Fibroblast of lung (primary cell): ENCODE measurements at regions not wholly inside any gene's neighbourhood (a gene's known extent, or its start where the extent isn't known, plus 50 kb on each side); places are given as distances from the start of the nearest gene placed in this dataset.

Experiments used
- DNase-seq, 2 donors: peaks; one replicate each; pipeline versions ENCODE4 v3.0.0 to v3.0.0-alpha.2; 2010; ENCODE audit warnings: low read depth in 2 of 2
- H2AFZ ChIP-seq: 2 replicates; pipeline ENCODE4 v1.5.1; 2012; ENCODE audit warnings: low read length, control low read depth, inconsistent platforms
- H3K27ac ChIP-seq: 2 replicates; pipeline ENCODE4 v1.5.1; 2011; ENCODE audit warnings: low read length, control low read depth; ENCODE audit not compliant: insufficient read depth
- H3K27me3 ChIP-seq: 2 replicates; pipeline ENCODE4 v1.5.1; 2011; ENCODE audit warnings: mild to moderate bottlenecking, low read length; ENCODE audit not compliant: control insufficient read depth, insufficient read depth
- H3K36me3 ChIP-seq: 2 replicates; pipeline ENCODE4 v1.5.1; 2011; ENCODE audit warnings: low read length; ENCODE audit not compliant: control insufficient read depth, insufficient read depth
- H3K4me1 ChIP-seq: 2 replicates; pipeline ENCODE4 v1.5.1; 2011; ENCODE audit warnings: low read length; ENCODE audit not compliant: control insufficient read depth, insufficient read depth; ENCODE audit errors: extremely low read depth
- H3K4me2 ChIP-seq: 2 replicates; pipeline ENCODE4 v1.5.1; 2011; ENCODE audit warnings: low read length, control low read depth; ENCODE audit not compliant: insufficient read depth; ENCODE audit errors: extremely low read depth
- H3K4me3 ChIP-seq, 4 experiments: fragments of 200-600 bp in 1 of 4; sonication (generic) in 1 of 4; replicated peaks in 1 of 4; 2 replicates each; pipeline ENCODE4 v1.5.1; 2011 to 2016; ENCODE audit warnings: low read length in 4 of 4, low read depth in 3 of 4, mild to moderate bottlenecking in 3 of 4, control low read depth in 2 of 4, inconsistent platforms in 1 of 4, mixed read lengths in 1 of 4; ENCODE audit not compliant: insufficient read depth in 1 of 4; ENCODE audit errors: control extremely low read depth in 1 of 4
- H3K79me2 ChIP-seq: 2 replicates; pipeline ENCODE4 v1.5.1; 2012; ENCODE audit warnings: mild to moderate bottlenecking, low read length, inconsistent platforms; ENCODE audit not compliant: control insufficient read depth, insufficient read depth
- H3K9ac ChIP-seq: 2 replicates; pipeline ENCODE4 v1.5.1; 2011; ENCODE audit warnings: mild to moderate bottlenecking, low read length, control low read depth; ENCODE audit not compliant: insufficient read depth
- H3K9me3 ChIP-seq: 2 replicates; pipeline ENCODE4 v1.5.1; 2012; ENCODE audit warnings: low read depth, low read length; ENCODE audit not compliant: control insufficient read depth, insufficient read depth
- H4K20me1 ChIP-seq: 2 replicates; pipeline ENCODE4 v1.5.1; 2011; ENCODE audit warnings: low read length; ENCODE audit not compliant: control insufficient read depth, insufficient read depth; ENCODE audit errors: extremely low read depth
- EZH2 ChIP-seq: IDR thresholded peaks from 2 replicates; pipeline ENCODE4 v1.5.1; 2012; ENCODE audit warnings: low read length, control low read depth, mild to moderate bottlenecking; ENCODE audit errors: missing control alignments
- TF ChIP-seq, protein P1 (sequence below), 2 donors: IDR thresholded peaks in 1 of 2; conservative IDR thresholded peaks in 1 of 2; 1 replicate in 1 of 2; 2 replicates in 1 of 2; pipeline ENCODE4 v1.5.1; 2011 to 2012; ENCODE audit warnings: low read length in 2 of 2, control low read depth in 1 of 2, inconsistent platforms in 1 of 2, low read depth in 1 of 2, mild to moderate bottlenecking in 1 of 2

DNA sequence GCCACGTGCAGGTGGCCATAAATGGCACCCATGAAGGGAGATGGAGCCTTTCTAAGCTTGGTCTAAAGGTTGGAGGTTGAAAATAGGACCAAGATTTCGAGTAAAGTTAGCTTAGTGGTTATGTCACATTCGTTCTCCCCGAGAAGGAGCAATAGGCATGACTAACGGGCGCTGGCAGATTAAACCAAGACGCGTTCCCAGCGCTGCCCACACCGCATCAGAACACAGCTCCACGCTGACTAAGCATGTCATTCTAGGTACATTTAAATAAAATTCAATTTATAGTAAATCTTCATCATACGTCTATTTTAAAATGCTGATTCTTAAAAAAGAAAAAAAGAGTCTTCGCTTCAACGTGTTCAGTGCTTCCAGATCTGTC, 95.0 kb upstream of the IRS2 start:
- H3K79me2 ChIP-seq = no peaks in the 10 kb centered on the region
- no peak for DNase-seq
- H2AFZ ChIP-seq = no peak overlapping the region

DNA sequence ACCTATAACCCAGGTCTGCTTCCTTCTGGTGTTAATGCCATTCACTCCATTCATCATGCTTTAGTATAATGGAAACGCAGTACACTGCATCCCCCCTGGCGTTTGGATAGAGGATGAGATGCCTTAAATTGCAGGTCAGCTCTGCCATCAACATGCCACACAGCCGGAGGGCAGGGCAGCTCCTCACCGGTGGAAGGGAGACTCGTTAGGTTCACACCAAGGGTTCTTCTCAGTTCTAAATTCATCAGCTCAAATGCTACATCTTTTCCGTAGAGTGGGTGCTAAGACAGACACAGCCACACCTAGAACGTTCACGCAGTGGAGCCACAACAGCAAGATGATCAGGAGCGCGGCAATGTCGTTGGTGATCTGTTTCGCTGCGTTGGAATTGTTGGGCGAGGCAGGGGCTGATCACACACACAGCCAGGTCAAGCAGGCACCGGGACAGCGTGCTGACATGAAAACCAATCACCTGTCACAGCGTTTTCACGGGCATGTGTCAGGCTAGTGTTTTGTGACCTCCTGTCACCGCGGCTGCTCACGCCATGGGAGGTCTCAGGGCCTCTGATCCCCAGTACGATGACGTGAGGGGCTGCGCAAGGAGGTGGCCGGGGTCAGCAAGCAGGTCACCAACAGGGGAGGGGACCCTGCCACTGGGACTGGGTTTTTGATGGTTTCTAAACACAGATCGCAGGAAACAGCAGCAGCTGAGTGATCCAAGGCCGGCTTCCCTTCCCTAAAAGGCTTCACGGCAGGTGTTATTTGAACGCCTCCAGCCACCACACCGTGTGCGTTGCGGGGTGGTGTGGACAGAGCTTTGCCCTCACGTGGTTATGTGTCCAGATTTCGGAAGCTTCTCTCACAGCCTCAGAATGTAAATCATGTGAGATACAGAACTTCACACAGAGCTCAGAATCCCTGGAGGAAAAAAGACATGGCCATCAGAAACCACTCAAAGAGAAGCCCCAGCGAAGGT, 94.3 kb upstream of the IRS2 start:
- H4K20me1 ChIP-seq = no peaks in the 10 kb centered on the region

More for the DNA sequence above, 95.0 kb upstream of the IRS2 start:
- Histone ChIP-seq H3K9me3 (no peaks in the 10 kb centered on the region), H3K4me2 (no peak overlapping the region), H3K36me3 (no peaks in the 10 kb centered on the region), H3K27me3 (no peaks in the 10 kb centered on the region), H4K20me1 (no peaks in the 10 kb centered on the region), H3K9ac (no peak overlapping the region), H3K4me3 (no peak overlapping the region), H3K27ac (no peak overlapping the region), H3K4me1 (no peaks in the 10 kb centered on the region)
- TF ChIP-seq EZH2 = no peak
- TF ChIP-seq, protein P1, sequence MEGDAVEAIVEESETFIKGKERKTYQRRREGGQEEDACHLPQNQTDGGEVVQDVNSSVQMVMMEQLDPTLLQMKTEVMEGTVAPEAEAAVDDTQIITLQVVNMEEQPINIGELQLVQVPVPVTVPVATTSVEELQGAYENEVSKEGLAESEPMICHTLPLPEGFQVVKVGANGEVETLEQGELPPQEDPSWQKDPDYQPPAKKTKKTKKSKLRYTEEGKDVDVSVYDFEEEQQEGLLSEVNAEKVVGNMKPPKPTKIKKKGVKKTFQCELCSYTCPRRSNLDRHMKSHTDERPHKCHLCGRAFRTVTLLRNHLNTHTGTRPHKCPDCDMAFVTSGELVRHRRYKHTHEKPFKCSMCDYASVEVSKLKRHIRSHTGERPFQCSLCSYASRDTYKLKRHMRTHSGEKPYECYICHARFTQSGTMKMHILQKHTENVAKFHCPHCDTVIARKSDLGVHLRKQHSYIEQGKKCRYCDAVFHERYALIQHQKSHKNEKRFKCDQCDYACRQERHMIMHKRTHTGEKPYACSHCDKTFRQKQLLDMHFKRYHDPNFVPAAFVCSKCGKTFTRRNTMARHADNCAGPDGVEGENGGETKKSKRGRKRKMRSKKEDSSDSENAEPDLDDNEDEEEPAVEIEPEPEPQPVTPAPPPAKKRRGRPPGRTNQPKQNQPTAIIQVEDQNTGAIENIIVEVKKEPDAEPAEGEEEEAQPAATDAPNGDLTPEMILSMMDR (conservative IDR thresholded peaks at IDR 0.05 in 1 of 2, IDR thresholded peaks at IDR 0.05 in 1 of 2; ENCODE audit: low read depth in 1 of 2, low read length in 2 of 2) = no peak

DNA sequence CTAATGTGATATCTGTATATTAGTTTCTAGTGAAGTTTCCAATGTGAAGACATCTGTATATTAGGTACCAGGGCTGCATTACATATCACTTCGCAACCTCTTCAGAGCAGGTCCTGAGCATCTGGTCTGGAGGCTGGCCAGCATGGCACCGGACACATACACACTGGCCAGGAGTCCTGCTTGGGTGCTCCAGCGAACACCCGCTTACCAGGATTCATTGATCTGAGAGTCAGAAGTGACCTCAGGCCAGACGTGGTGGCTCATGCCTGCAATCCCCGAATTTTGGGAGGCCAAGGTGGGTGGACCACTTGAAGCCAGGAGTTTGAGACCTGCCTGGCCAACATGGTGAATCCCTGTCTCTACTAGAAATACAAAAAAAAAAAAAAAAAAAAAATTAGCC, 93.0 kb upstream of the IRS2 start:
- no peak overlapping the region for H2AFZ ChIP-seq
- no peaks in the 10 kb centered on the region for H3K9me3 ChIP-seq
- no peak overlapping the region for H3K4me3 ChIP-seq
- no peak overlapping the region for H3K4me2 ChIP-seq
- DNase-seq = no peak
- no peak overlapping the region for H3K9ac ChIP-seq
- H3K4me1 ChIP-seq = no peaks in the 10 kb centered on the region
- TF ChIP-seq, protein P1 (conservative IDR thresholded peaks at IDR 0.05 in 1 of 2, IDR thresholded peaks at IDR 0.05 in 1 of 2; ENCODE audit: low read depth in 1 of 2, low read length in 2 of 2) = no peak
- no peak for TF ChIP-seq EZH2
- no peaks in the 10 kb centered on the region for H3K36me3 ChIP-seq
- H3K79me2 ChIP-seq = no peaks in the 10 kb centered on the region
- no peak overlapping the region for H3K27ac ChIP-seq
- H4K20me1 ChIP-seq = no peaks in the 10 kb centered on the region
- H3K27me3 ChIP-seq = no peaks in the 10 kb centered on the region

More for the DNA sequence above, 94.3 kb upstream of the IRS2 start:
- TF ChIP-seq, protein P1 (conservative IDR thresholded peaks at IDR 0.05 in 1 of 2, IDR thresholded peaks at IDR 0.05 in 1 of 2; ENCODE audit: low read depth in 1 of 2, low read length in 2 of 2) = no peak
- no peak for TF ChIP-seq EZH2
- Histone ChIP-seq H3K9me3 (no peaks in the 10 kb centered on the region), H3K4me2 (no peak overlapping the region), H3K4me3 (no peak overlapping the region), H3K27me3 (no peaks in the 10 kb centered on the region), H3K36me3 (no peaks in the 10 kb centered on the region), H3K79me2 (no peaks in the 10 kb centered on the region), H3K27ac (no peak overlapping the region), H2AFZ (no peak overlapping the region), H3K4me1 (no peaks in the 10 kb centered on the region), H3K9ac (no peak overlapping the region)
- DNase-seq = no peak
